ENCODE measurements at regions not wholly inside any gene's neighbourhood (a gene's known extent, or its start where the extent isn't known, plus 50 kb on each side); places are given as distances from the start of the nearest gene placed in this dataset.

- Histone ChIP-seq H3K36me3 (ENCODE audit: control insufficient read depth, low read length) (no peaks in the 10 kb centered on the region), H3K27me3 (ENCODE audit: control insufficient read depth, low read length) (no peaks in the 10 kb centered on the region), H3K4me2 (ENCODE audit: low read length) (no peak overlapping the region), H3K79me2 (ENCODE audit: control insufficient read depth, low read length) (no peaks in the 10 kb centered on the region), H3F3A (ENCODE audit: control insufficient read depth, insufficient read depth) (no peaks in the 10 kb centered on the region), H4K20me1 (ENCODE audit: control insufficient read depth, insufficient read depth, low read depth, low read length) (no peaks in the 10 kb centered on the region), H3K4me1 (ENCODE audit: control insufficient read depth, low read length) (no peaks in the 10 kb centered on the region), H3K27ac (ENCODE audit: low read depth, low read length) (no peak overlapping the region), H3K9me2 (replicated peaks; ENCODE audit: control insufficient read depth, low read length) (no peaks in the 10 kb centered on the region), H3K4me3 (ENCODE audit: low read length) (no peak overlapping the region), H3K9me3 (ENCODE audit: control insufficient read depth, insufficient read depth, low read length) (no peaks in the 10 kb centered on the region)
- TF ChIP-seq CTCF (IDR thresholded peaks at IDR 0.05; ENCODE audit: low read depth, low read length, poor library complexity, severe bottlenecking) (no peak), EZH2phosphoT487 (IDR thresholded peaks at IDR 0.05; ENCODE audit: borderline replicate concordance, low read length) (no peak)
Observed at GRCh38 chr6:50952092-50952907, 133.6 kb downstream of the TFAP2B start.

DNA sequence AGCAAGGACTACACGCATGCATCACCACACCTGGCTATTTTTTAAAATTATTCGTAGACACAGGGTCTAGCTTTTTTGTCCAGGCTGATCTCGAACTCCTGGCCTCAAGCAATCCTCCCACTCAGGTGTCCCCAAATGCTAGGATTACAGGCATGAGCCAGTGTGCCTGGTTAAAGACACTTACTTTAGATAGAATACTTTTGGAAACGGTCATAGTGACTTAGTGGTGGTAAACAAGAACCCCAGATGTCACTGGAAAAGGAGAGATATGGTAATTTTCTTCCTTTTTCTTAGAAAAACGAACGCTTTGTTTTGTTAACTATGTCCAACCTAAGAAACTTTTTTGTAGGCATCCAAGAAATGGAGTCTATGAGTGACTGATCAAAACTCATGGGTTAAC, 137.3 kb downstream of the TFAP2B start:
- no peaks in the 10 kb centered on the region for H4K20me1 ChIP-seq (ENCODE audit: control insufficient read depth, insufficient read depth, low read depth, low read length)
- no peak overlapping the region for H3K4me2 ChIP-seq (ENCODE audit: low read length)
- no peak overlapping the region for H3K4me3 ChIP-seq (ENCODE audit: low read length)
- H3F3A ChIP-seq (ENCODE audit: control insufficient read depth, insufficient read depth) = no peaks in the 10 kb centered on the region
- no peaks in the 10 kb centered on the region for H3K9me2 ChIP-seq (replicated peaks; ENCODE audit: control insufficient read depth, low read length)
- TF ChIP-seq EZH2phosphoT487 (IDR thresholded peaks at IDR 0.05; ENCODE audit: borderline replicate concordance, low read length) = no peak
- no peaks in the 10 kb centered on the region for H3K27me3 ChIP-seq (ENCODE audit: control insufficient read depth, low read length)
- no peak overlapping the region for H3K27ac ChIP-seq (ENCODE audit: low read depth, low read length)
- H3K36me3 ChIP-seq (ENCODE audit: control insufficient read depth, low read length) = no peaks in the 10 kb centered on the region
- H3K9me3 ChIP-seq (ENCODE audit: control insufficient read depth, insufficient read depth, low read length) = no peaks in the 10 kb centered on the region
- H3K4me1 ChIP-seq (ENCODE audit: control insufficient read depth, low read length) = no peaks in the 10 kb centered on the region
- H3K79me2 ChIP-seq (ENCODE audit: control insufficient read depth, low read length) = no peaks in the 10 kb centered on the region

DNA sequence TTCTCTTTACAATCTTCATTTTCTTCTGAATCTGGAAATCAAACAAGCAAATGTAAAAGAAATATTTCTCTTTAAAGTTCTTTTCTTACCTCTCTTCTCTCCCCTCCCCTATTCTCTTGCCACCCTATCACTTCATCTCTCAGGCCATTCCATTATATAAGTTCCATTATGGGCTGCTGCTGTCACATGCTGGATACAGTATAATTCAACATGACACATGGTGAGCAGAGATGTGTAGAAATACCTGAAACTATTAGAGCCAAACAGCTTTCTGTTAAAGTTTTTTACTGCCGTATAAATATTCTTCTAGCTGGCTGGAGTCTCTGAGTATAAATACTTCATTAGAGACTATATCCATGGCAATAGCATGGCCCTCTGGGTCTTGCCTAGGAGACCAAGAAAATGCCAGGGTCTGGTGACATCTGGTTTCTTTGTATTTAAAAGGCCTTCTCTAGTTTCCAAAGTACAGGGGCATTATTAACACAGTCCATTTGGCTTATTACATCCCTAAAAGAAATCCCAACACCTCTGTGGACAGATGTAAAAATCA, 139.6 kb downstream of the TFAP2B start:
- Histone ChIP-seq H4K20me1 (ENCODE audit: control insufficient read depth, insufficient read depth, low read depth, low read length) (no peaks in the 10 kb centered on the region), H3K27me3 (ENCODE audit: control insufficient read depth, low read length) (no peaks in the 10 kb centered on the region), H3K4me1 (ENCODE audit: control insufficient read depth, low read length) (no peaks in the 10 kb centered on the region), H3K79me2 (ENCODE audit: control insufficient read depth, low read length) (no peaks in the 10 kb centered on the region), H3K4me3 (ENCODE audit: low read length) (no peak overlapping the region), H3K9me3 (ENCODE audit: control insufficient read depth, insufficient read depth, low read length) (no peaks in the 10 kb centered on the region), H3K36me3 (ENCODE audit: control insufficient read depth, low read length) (no peaks in the 10 kb centered on the region), H3K4me2 (ENCODE audit: low read length) (no peak overlapping the region), H3K27ac (ENCODE audit: low read depth, low read length) (no peak overlapping the region), H3F3A (ENCODE audit: control insufficient read depth, insufficient read depth) (no peaks in the 10 kb centered on the region), H3K9me2 (replicated peaks; ENCODE audit: control insufficient read depth, low read length) (no peaks in the 10 kb centered on the region)
- no peak for TF ChIP-seq CTCF (IDR thresholded peaks at IDR 0.05; ENCODE audit: low read depth, low read length, poor library complexity, severe bottlenecking)
- no peak for TF ChIP-seq EZH2phosphoT487 (IDR thresholded peaks at IDR 0.05; ENCODE audit: borderline replicate concordance, low read length)

- Histone ChIP-seq H3K79me2 (ENCODE audit: control insufficient read depth, low read length) (no peaks in the 10 kb centered on the region), H3F3A (ENCODE audit: control insufficient read depth, insufficient read depth) (no peaks in the 10 kb centered on the region), H3K27ac (ENCODE audit: low read depth, low read length) (no peak overlapping the region), H3K27me3 (ENCODE audit: control insufficient read depth, low read length) (no peaks in the 10 kb centered on the region), H3K4me1 (ENCODE audit: control insufficient read depth, low read length) (no peaks in the 10 kb centered on the region), H4K20me1 (ENCODE audit: control insufficient read depth, insufficient read depth, low read depth, low read length) (no peaks in the 10 kb centered on the region), H3K4me3 (ENCODE audit: low read length) (no peak overlapping the region), H3K9me3 (ENCODE audit: control insufficient read depth, insufficient read depth, low read length) (no peaks in the 10 kb centered on the region), H3K4me2 (ENCODE audit: low read length) (no peak overlapping the region), H3K9me2 (replicated peaks; ENCODE audit: control insufficient read depth, low read length) (no peaks in the 10 kb centered on the region), H3K36me3 (ENCODE audit: control insufficient read depth, low read length) (no peaks in the 10 kb centered on the region)
- TF ChIP-seq EZH2phosphoT487 (IDR thresholded peaks at IDR 0.05; ENCODE audit: borderline replicate concordance, low read length) (no peak), CTCF (IDR thresholded peaks at IDR 0.05; ENCODE audit: low read depth, low read length, poor library complexity, severe bottlenecking) (no peak)
Observed at GRCh38 chr6:50959081-50959641, 140.5 kb downstream of the TFAP2B start.
